H9 (cell line): ENCODE measurements at regions not wholly inside any gene's neighbourhood (a gene's known extent, or its start where the extent isn't known, plus 50 kb on each side); places are given as distances from the start of the nearest gene placed in this dataset.

Experiments used
- DNase-seq: peaks from one replicate; pipeline ENCODE4 v3.0.0-alpha.2; 2017
- H2AFZ ChIP-seq: one replicate; pipeline ENCODE4 v1.6.1; 2013; ENCODE audit warnings: mild to moderate bottlenecking, low read length, control low read depth, moderate library complexity
- H2AK5ac ChIP-seq: 2 replicates; pipeline ENCODE4 v1.6.1; 2013; ENCODE audit warnings: low read length, control low read depth, mixed read lengths; ENCODE audit not compliant: insufficient read length
- H2BK120ac ChIP-seq: one replicate; pipeline ENCODE4 v1.6.1; 2013; ENCODE audit warnings: low read depth, mild to moderate bottlenecking, low read length, control low read depth, inconsistent platforms; ENCODE audit not compliant: poor library complexity, severe bottlenecking
- H2BK12ac ChIP-seq: 2 replicates; pipeline ENCODE4 v1.6.1; 2013; ENCODE audit warnings: low read length, control low read depth, mixed read lengths, low read depth; ENCODE audit not compliant: insufficient read length
- H2BK15ac ChIP-seq: 2 replicates; pipeline ENCODE4 v1.6.1; 2013; ENCODE audit warnings: low read depth, low read length, control low read depth
- H2BK20ac ChIP-seq: one replicate; pipeline ENCODE4 v1.6.1; 2013; ENCODE audit warnings: low read depth, mild to moderate bottlenecking, low read length, control low read depth, inconsistent platforms; ENCODE audit not compliant: poor library complexity, severe bottlenecking
- H2BK5ac ChIP-seq: 2 replicates; pipeline ENCODE4 v1.6.1; 2013; ENCODE audit warnings: low read length, control low read depth, mixed read lengths; ENCODE audit not compliant: insufficient read length
- H3K14ac ChIP-seq: 2 replicates; pipeline ENCODE4 v1.6.1; 2013; ENCODE audit warnings: low read length, control low read depth; ENCODE audit not compliant: insufficient read depth
- H3K18ac ChIP-seq: 2 replicates; pipeline ENCODE4 v1.6.1; 2013; ENCODE audit warnings: low read depth, mild to moderate bottlenecking, mixed read lengths, low read length, control low read depth; ENCODE audit not compliant: insufficient read length
- H3K23ac ChIP-seq: 2 replicates; pipeline ENCODE4 v1.6.1; 2013; ENCODE audit warnings: low read length, control low read depth, mixed read lengths, low read depth; ENCODE audit not compliant: insufficient read length
- H3K23me2 ChIP-seq: 2 replicates; pipeline ENCODE4 v1.6.1; 2013; ENCODE audit warnings: low read depth, mild to moderate bottlenecking, mixed read lengths, low read length, control low read depth; ENCODE audit not compliant: insufficient read length, poor library complexity, severe bottlenecking
- H3K27ac ChIP-seq: 2 replicates; pipeline ENCODE4 v1.5.1; 2013; ENCODE audit warnings: low read length, control low read depth, mixed read lengths, low read depth; ENCODE audit not compliant: insufficient read length
- H3K27me3 ChIP-seq: 2 replicates; pipeline ENCODE4 v1.6.1; 2013; ENCODE audit warnings: low read length, control low read depth, inconsistent platforms; ENCODE audit not compliant: insufficient read depth
- H3K4ac ChIP-seq: 2 replicates; pipeline ENCODE4 v1.6.1; 2013; ENCODE audit warnings: low read depth, mild to moderate bottlenecking, control low read depth, inconsistent platforms, low read length, moderate library complexity
- H3K4me1 ChIP-seq: 2 replicates; pipeline ENCODE4 v1.6.1; 2013; ENCODE audit warnings: low read length, control low read depth, inconsistent platforms; ENCODE audit not compliant: insufficient read depth
- H3K4me2 ChIP-seq: 2 replicates; pipeline ENCODE4 v1.6.1; 2013; ENCODE audit warnings: low read length, control low read depth, mixed read lengths; ENCODE audit not compliant: insufficient read length, insufficient read depth
- H3K56ac ChIP-seq: 2 replicates; pipeline ENCODE4 v1.6.1; 2013; ENCODE audit warnings: low read depth, mild to moderate bottlenecking, mixed read lengths, low read length, control low read depth; ENCODE audit not compliant: insufficient read length
- H3K79me1 ChIP-seq: 2 replicates; pipeline ENCODE4 v1.6.1; 2013; ENCODE audit warnings: low read depth, mild to moderate bottlenecking, moderate library complexity, low read length, control low read depth, inconsistent platforms; ENCODE audit not compliant: insufficient read depth, poor library complexity, severe bottlenecking
- H3K79me2 ChIP-seq: 2 replicates; pipeline ENCODE4 v1.6.1; 2013; ENCODE audit warnings: low read length, control low read depth, inconsistent platforms; ENCODE audit not compliant: insufficient read depth
- H3K9ac ChIP-seq: 2 replicates; pipeline ENCODE4 v1.6.1; 2013; ENCODE audit warnings: low read length, control low read depth, mixed read lengths; ENCODE audit not compliant: insufficient read length; ENCODE audit errors: extremely low read depth
- H3K9me3 ChIP-seq: one replicate; pipeline ENCODE4 v1.6.1; 2013; ENCODE audit warnings: low read depth, low read length, inconsistent platforms; ENCODE audit not compliant: control insufficient read depth
- H3T11ph ChIP-seq: one replicate; pipeline ENCODE4 v1.6.1; 2013; ENCODE audit warnings: mild to moderate bottlenecking, low read length, control low read depth, inconsistent platforms
- H4K20me1 ChIP-seq: one replicate; pipeline ENCODE4 v1.6.1; 2013; ENCODE audit not compliant: control insufficient read depth, insufficient read length, insufficient read depth
- H4K5ac ChIP-seq: 2 replicates; pipeline ENCODE4 v1.6.1; 2013; ENCODE audit warnings: low read depth, mild to moderate bottlenecking, mixed read lengths, low read length, control low read depth; ENCODE audit not compliant: insufficient read length
- H4K8ac ChIP-seq: replicated peaks from 2 replicates; pipeline ENCODE4 v1.6.1; 2013; ENCODE audit warnings: low read length, control low read depth, mixed read lengths, low read depth; ENCODE audit not compliant: insufficient read length
- H4K91ac ChIP-seq: 2 replicates; pipeline ENCODE4 v1.6.1; 2013; ENCODE audit warnings: low read depth, mild to moderate bottlenecking, moderate library complexity, mixed read lengths, low read length, control low read depth; ENCODE audit not compliant: insufficient read length
- H3K27ac Mint-ChIP-seq, 3 experiments: 2 replicates in 2 of 3; 3 replicates in 1 of 3; pipeline ENCODE4 v1.8.0; 2020 to 2021; ENCODE audit warnings: mixed read lengths in 3 of 3, mild to moderate bottlenecking in 1 of 3, moderate library complexity in 1 of 3
- H3K27me3 Mint-ChIP-seq: 2 replicates; pipeline ENCODE4 v1.8.0; 2021; ENCODE audit warnings: low read depth, mild to moderate bottlenecking, moderate library complexity, mixed read lengths
- H3K36me3 Mint-ChIP-seq, 3 experiments: 2 replicates in 2 of 3; 3 replicates in 1 of 3; pipeline ENCODE4 v1.8.0; 2020 to 2021; ENCODE audit warnings: low read depth in 3 of 3, mixed read lengths in 3 of 3; ENCODE audit not compliant: insufficient read depth in 1 of 3
- H3K4me1 Mint-ChIP-seq, 2 experiments: 2 replicates each; pipeline ENCODE4 v1.8.0; 2020; ENCODE audit warnings: mixed read lengths in 2 of 2
- H3K4me3 Mint-ChIP-seq, 2 experiments: 2 replicates in 1 of 2; 3 replicates in 1 of 2; pipeline ENCODE4 v1.8.0; 2020 to 2021; ENCODE audit warnings: mild to moderate bottlenecking in 2 of 2, mixed read lengths in 2 of 2, moderate library complexity in 1 of 2
- H3K9me3 Mint-ChIP-seq, 2 experiments: 2 replicates in 1 of 2; 3 replicates in 1 of 2; pipeline ENCODE4 v1.8.0; 2020; ENCODE audit warnings: mild to moderate bottlenecking in 2 of 2, mixed read lengths in 2 of 2, moderate library complexity in 1 of 2
- CTCF ChIP-seq: fragments of 200-600 bp; sonication (generic); conservative IDR thresholded peaks from 3 replicates; pipeline ENCODE4 v1.8.0; 2021; ENCODE audit warnings: antibody characterized with exemption, mild to moderate bottlenecking

- Histone ChIP-seq H2BK5ac (no peak overlapping the region), H3T11ph (no peak overlapping the region), H3K79me1 (no peaks in the 10 kb centered on the region), H3K23ac (no peak overlapping the region), H3K23me2 (no peaks in the 10 kb centered on the region), H4K91ac (peak overlapping the region; percentile 71), H3K14ac (no peak overlapping the region), H2BK12ac (no peak overlapping the region), H3K4me1 (peaks cover 2% of the 10 kb centered on the region; the same call in 1 of the 2 replicates), H2AK5ac (no peak overlapping the region), H3K56ac (no peak overlapping the region), H3K9ac (no peak overlapping the region), H3K4ac (no peak overlapping the region), H2BK15ac (0 out of 2 replicates have a peak overlapping the region, but pooled peaks have one; percentile 14), H3K27me3 (no peaks in the 10 kb centered on the region), H4K5ac (no peak overlapping the region), H3K27ac (no peak overlapping the region), H2BK20ac (no peak overlapping the region), H4K20me1 (no peaks in the 10 kb centered on the region), H3K18ac (no peak overlapping the region), H2BK120ac (no peak overlapping the region), H4K8ac (no peak overlapping the region), H3K79me2 (no peaks in the 10 kb centered on the region), H3K4me2 (no peak overlapping the region), H3K9me3 (no peaks in the 10 kb centered on the region), H2AFZ (no peak overlapping the region)
- H3K4me1 Mint-ChIP-seq = peaks cover 47 to 48% of the 10 kb centered on the region in 2 experiments
- DNase-seq = no peak
- H3K27ac Mint-ChIP-seq = no peak overlapping the region; a peak in 3 of 7 replicates
- H3K4me3 Mint-ChIP-seq = no peak overlapping the region
- peaks cover 3 to 4% of the 10 kb centered on the region in 2 experiments for H3K9me3 Mint-ChIP-seq
- no peak for TF ChIP-seq CTCF
- no peaks in the 10 kb centered on the region; the same call in none of the 2 replicates for H3K27me3 Mint-ChIP-seq
- peaks cover 0 to 5% (median 3%) of the 10 kb centered on the region in 3 experiments; a peak in 5 of 7 replicates for H3K36me3 Mint-ChIP-seq
These were observed 91.4 kb upstream of the RBMS1 start for GRCh38 chr2:160584972-160585494.
